ENCODE measurements at regions not wholly inside any gene's neighbourhood (a gene's known extent, or its start where the extent isn't known, plus 50 kb on each side); places are given as distances from the start of the nearest gene placed in this dataset.

DNA sequence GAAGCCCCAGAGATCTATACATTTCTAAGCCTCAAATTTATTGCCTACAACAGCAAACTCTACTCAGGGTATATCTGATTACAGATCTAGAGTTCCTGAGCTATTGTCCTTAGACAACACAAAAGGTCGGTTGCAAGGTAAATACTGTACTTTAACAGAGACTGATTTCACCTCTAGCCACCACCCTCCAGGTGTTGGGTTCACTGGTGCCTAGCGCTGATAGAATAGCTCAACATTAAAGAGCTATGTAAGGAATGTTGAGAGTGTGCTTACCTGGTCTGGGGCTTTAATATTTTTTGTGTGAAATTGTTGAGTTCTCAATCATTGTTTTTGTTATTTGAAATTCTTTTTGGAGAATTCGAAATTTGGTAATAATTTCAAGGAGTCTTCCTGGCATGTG lies 277.0 kb upstream of the PSMD7 start:
- TF ChIP-seq, protein P1, sequence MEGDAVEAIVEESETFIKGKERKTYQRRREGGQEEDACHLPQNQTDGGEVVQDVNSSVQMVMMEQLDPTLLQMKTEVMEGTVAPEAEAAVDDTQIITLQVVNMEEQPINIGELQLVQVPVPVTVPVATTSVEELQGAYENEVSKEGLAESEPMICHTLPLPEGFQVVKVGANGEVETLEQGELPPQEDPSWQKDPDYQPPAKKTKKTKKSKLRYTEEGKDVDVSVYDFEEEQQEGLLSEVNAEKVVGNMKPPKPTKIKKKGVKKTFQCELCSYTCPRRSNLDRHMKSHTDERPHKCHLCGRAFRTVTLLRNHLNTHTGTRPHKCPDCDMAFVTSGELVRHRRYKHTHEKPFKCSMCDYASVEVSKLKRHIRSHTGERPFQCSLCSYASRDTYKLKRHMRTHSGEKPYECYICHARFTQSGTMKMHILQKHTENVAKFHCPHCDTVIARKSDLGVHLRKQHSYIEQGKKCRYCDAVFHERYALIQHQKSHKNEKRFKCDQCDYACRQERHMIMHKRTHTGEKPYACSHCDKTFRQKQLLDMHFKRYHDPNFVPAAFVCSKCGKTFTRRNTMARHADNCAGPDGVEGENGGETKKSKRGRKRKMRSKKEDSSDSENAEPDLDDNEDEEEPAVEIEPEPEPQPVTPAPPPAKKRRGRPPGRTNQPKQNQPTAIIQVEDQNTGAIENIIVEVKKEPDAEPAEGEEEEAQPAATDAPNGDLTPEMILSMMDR (IDR thresholded peaks at IDR 0.05; ENCODE audit: unreplicated experiment in 3 of 3), result no peak
- H3K27me3 Mint-ChIP-seq (ENCODE audit: low read depth), result no peaks in the 10 kb centered on the region
- H3K4me1 Mint-ChIP-seq, result no peaks in the 10 kb centered on the region
- H3K4me3 Mint-ChIP-seq, result no peak overlapping the region
- H3K9me3 Mint-ChIP-seq, result peaks cover 2% of the 10 kb centered on the region
- no peak overlapping the region for H3K27ac Mint-ChIP-seq
- H3K36me3 Mint-ChIP-seq (ENCODE audit: low read depth), result no peaks in the 10 kb centered on the region

DNA sequence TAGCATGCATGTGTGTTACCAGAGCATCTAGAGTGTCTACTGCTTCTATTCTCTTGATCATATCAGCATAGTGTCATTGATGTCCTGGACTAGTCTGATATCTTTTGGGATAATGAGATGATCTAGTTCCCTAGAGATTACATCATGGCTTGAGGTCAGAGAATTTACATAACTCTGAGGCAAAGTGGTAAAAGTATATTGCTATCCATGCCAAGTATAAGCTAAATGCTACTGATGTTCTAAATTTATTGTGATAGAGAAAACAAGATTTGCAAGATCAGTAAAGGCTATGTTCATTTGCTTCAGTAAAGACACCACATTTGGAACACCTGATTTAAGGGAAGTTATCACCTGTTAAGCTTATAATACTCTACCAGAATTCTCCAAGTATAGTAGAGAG lies 280.7 kb upstream of the PSMD7 start:
- no peaks in the 10 kb centered on the region for H3K36me3 Mint-ChIP-seq (ENCODE audit: low read depth)
- TF ChIP-seq, protein P1 (IDR thresholded peaks at IDR 0.05; ENCODE audit: unreplicated experiment in 3 of 3), result no peak
- no peak overlapping the region for H3K27ac Mint-ChIP-seq
- no peak overlapping the region for H3K4me3 Mint-ChIP-seq
- no peaks in the 10 kb centered on the region for H3K27me3 Mint-ChIP-seq (ENCODE audit: low read depth)
- peaks cover 2% of the 10 kb centered on the region for H3K9me3 Mint-ChIP-seq
- H3K4me1 Mint-ChIP-seq, result no peaks in the 10 kb centered on the region

- Mint-ChIP-seq H3K27ac (peak overlapping the region in 2 of 3 experiments; percentile 60 to 86), H3K4me3 (no peak overlapping the region), H3K4me1 (peaks cover 21% of the 10 kb centered on the region), H3K27me3 (ENCODE audit: low read depth) (no peaks in the 10 kb centered on the region), H3K9me3 (peaks cover 29% of the 10 kb centered on the region), H3K36me3 (ENCODE audit: low read depth) (no peaks in the 10 kb centered on the region)
- TF ChIP-seq, protein P1 (IDR thresholded peaks at IDR 0.05; ENCODE audit: unreplicated experiment in 3 of 3), result no peak
These were observed 297.9 kb upstream of the PSMD7 start for GRCh38 chr16:73998707-73999106.

GRCh38 chr16:73997971-73998370 lies 298.6 kb upstream of the PSMD7 start:
- Mint-ChIP-seq H3K27me3 (ENCODE audit: low read depth) (no peaks in the 10 kb centered on the region), H3K4me3 (peak overlapping the region in 1 of 3 experiments; percentile 10), H3K27ac (peak overlapping the region; percentile 53 to 86 (median 60))

GRCh38 chr16:73997340-73997711 lies 299.3 kb upstream of the PSMD7 start:
- H3K4me3 Mint-ChIP-seq, result no peak overlapping the region
- H3K27ac Mint-ChIP-seq, result peak overlapping the region; percentile 53 to 86 (median 60)
- no peaks in the 10 kb centered on the region for H3K27me3 Mint-ChIP-seq (ENCODE audit: low read depth)
- TF ChIP-seq, protein P1 (IDR thresholded peaks at IDR 0.05; ENCODE audit: unreplicated experiment in 3 of 3), result no peak
- H3K36me3 Mint-ChIP-seq (ENCODE audit: low read depth), result no peaks in the 10 kb centered on the region
- peaks cover 17% of the 10 kb centered on the region for H3K9me3 Mint-ChIP-seq
- H3K4me1 Mint-ChIP-seq, result peaks cover 21% of the 10 kb centered on the region

More at GRCh38 chr16:73997971-73998370, 298.6 kb upstream of the PSMD7 start:
- H3K4me1 Mint-ChIP-seq, result peaks cover 21% of the 10 kb centered on the region
- no peaks in the 10 kb centered on the region for H3K36me3 Mint-ChIP-seq (ENCODE audit: low read depth)
- TF ChIP-seq, protein P1 (IDR thresholded peaks at IDR 0.05; ENCODE audit: unreplicated experiment in 3 of 3), result no peak
- H3K9me3 Mint-ChIP-seq, result peaks cover 24% of the 10 kb centered on the region

- H3K9me3 Mint-ChIP-seq, result peaks cover 14% of the 10 kb centered on the region
- no peaks in the 10 kb centered on the region for H3K36me3 Mint-ChIP-seq (ENCODE audit: low read depth)
- no peaks in the 10 kb centered on the region for H3K27me3 Mint-ChIP-seq (ENCODE audit: low read depth)
- TF ChIP-seq, protein P1 (IDR thresholded peaks at IDR 0.05; ENCODE audit: unreplicated experiment in 3 of 3), result no peak
- no peak overlapping the region for H3K4me3 Mint-ChIP-seq
- peak overlapping the region in 2 of 3 experiments; percentile 53 to 86 for H3K27ac Mint-ChIP-seq
- H3K4me1 Mint-ChIP-seq, result peaks cover 21% of the 10 kb centered on the region
These were observed 299.8 kb upstream of the PSMD7 start for GRCh38 chr16:73996624-73997339.

Data from nephron (organoid).